ENCODE measurements at regions not wholly inside any gene's neighbourhood (a gene's known extent, or its start where the extent isn't known, plus 50 kb on each side); places are given as distances from the start of the nearest gene placed in this dataset.
"Not testable (repeated sequence)": the region's sequence is repeated elsewhere in the genome, so short reads cannot be mapped to it uniquely, and the experiment has no call there.

- no peak overlapping the region for H3K4me3 ChIP-seq
- no peak overlapping the region for H3K27ac ChIP-seq
- TF ChIP-seq POLR2A (IDR thresholded peaks at IDR 0.05) (no peak), CTCF (IDR thresholded peaks at IDR 0.05) (no peak)
- no peak for DNase-seq
- no peaks in the 10 kb centered on the region for H3K9me3 ChIP-seq (replicated peaks in 1 of 3)
- intact Hi-C loops (cut with DNase I) = no loop called here
- no peaks in the 10 kb centered on the region for H3K36me3 ChIP-seq (replicated peaks in 1 of 2)
- H3K27me3 ChIP-seq = no peaks in the 10 kb centered on the region
- H3K4me1 ChIP-seq (replicated peaks in 1 of 2) = peaks cover 7 to 9% of the 10 kb centered on the region in 2 donors
- WGBS, 4 donors = 68 to 96% (median 74%) methylated on average over 1 of the region's 1 CpG
Measured at GRCh38 chr5:167296661-167297060, 994.8 kb upstream of the WWC1 start.

GRCh38 chr5:167299861-167300260, 991.6 kb upstream of the WWC1 start:
- intact Hi-C loops (cut with DNase I); H3K9me3 ChIP-seq (replicated peaks in 1 of 3); H3K27ac ChIP-seq; H3K36me3 ChIP-seq (replicated peaks in 1 of 2); H3K4me3 ChIP-seq; DNase-seq; H3K4me1 ChIP-seq (replicated peaks in 1 of 2); H3K27me3 ChIP-seq: not testable (repeated sequence)
- WGBS, 4 donors = 81 to 88% (median 84%) methylated on average over 7 of the region's 7 CpGs

GRCh38 chr5:167303582-167303981, 987.9 kb upstream of the WWC1 start:
- intact Hi-C loops (cut with DNase I) = no loop called here
- Histone ChIP-seq H3K9me3 (replicated peaks in 1 of 3) (no peaks in the 10 kb centered on the region), H3K36me3 (replicated peaks in 1 of 2) (no peaks in the 10 kb centered on the region), H3K4me3 (no peak overlapping the region), H3K4me1 (replicated peaks in 1 of 2) (no peaks in the 10 kb centered on the region), H3K27me3 (no peaks in the 10 kb centered on the region), H3K27ac (no peak overlapping the region)
- no peak for DNase-seq
- WGBS, 4 donors = 72 to 85% (median 81%) methylated on average over 3 of the region's 3 CpGs
- TF ChIP-seq POLR2A (IDR thresholded peaks at IDR 0.05) (no peak), CTCF (IDR thresholded peaks at IDR 0.05) (no peak)

GRCh38 chr5:167304834-167305469, 986.5 kb upstream of the WWC1 start:
- no peaks in the 10 kb centered on the region for H3K27me3 ChIP-seq
- H3K36me3 ChIP-seq (replicated peaks in 1 of 2) = no peaks in the 10 kb centered on the region
- H3K4me3 ChIP-seq = no peak overlapping the region
- no peaks in the 10 kb centered on the region for H3K9me3 ChIP-seq (replicated peaks in 1 of 3)
- H3K27ac ChIP-seq = no peak overlapping the region
- WGBS, 4 donors = 59 to 70% (median 60%) methylated on average over 6 of the region's 6 CpGs
- H3K4me1 ChIP-seq (replicated peaks in 1 of 2) = no peaks in the 10 kb centered on the region
- TF ChIP-seq POLR2A (IDR thresholded peaks at IDR 0.05) (no peak), CTCF (IDR thresholded peaks at IDR 0.05) (no peak)
- intact Hi-C loops (cut with DNase I) = no loop called here
- no peak for DNase-seq

- H3K4me3 ChIP-seq = no peak overlapping the region
- no peaks in the 10 kb centered on the region for H3K27me3 ChIP-seq
- WGBS, 4 donors = 55 to 68% (median 60%) methylated on average over 9 of the region's 9 CpGs
- H3K4me1 ChIP-seq (replicated peaks in 1 of 2) = no peaks in the 10 kb centered on the region
- DNase-seq = no peak
- H3K27ac ChIP-seq = no peak overlapping the region
- TF ChIP-seq POLR2A (IDR thresholded peaks at IDR 0.05) (no peak), CTCF (IDR thresholded peaks at IDR 0.05) (no peak)
- no peaks in the 10 kb centered on the region for H3K36me3 ChIP-seq (replicated peaks in 1 of 2)
- intact Hi-C loops (cut with DNase I) = no loop called here
- no peaks in the 10 kb centered on the region for H3K9me3 ChIP-seq (replicated peaks in 1 of 3)
Measured at GRCh38 chr5:167305591-167306213, 985.7 kb upstream of the WWC1 start.
